Keratinocyte (primary cell): ENCODE measurements at regions not wholly inside any gene's neighbourhood (a gene's known extent, or its start where the extent isn't known, plus 50 kb on each side); places are given as distances from the start of the nearest gene placed in this dataset.
A peak's percentile ranks its signal among the peaks of the same experiment; 100 is the strongest.

Experiments used
- DNase-seq: peaks from one replicate; pipeline ENCODE4 v3.0.0-alpha.2; 2011; ENCODE audit warnings: low read depth, missing footprints, low spot score
- FAIRE-seq: peaks from 2 replicates; lab custom pipeline; 2011; peaks lifted over from hg19 to GRCh38; lab: Jason Lieb, UNC
- H2AFZ ChIP-seq: 2 replicates; pipeline ENCODE4 v1.6.0; 2012; ENCODE audit warnings: low read length, control low read depth, inconsistent platforms; ENCODE audit not compliant: control insufficient read depth
- H3K27ac ChIP-seq: 2 replicates; pipeline ENCODE4 v1.5.1; 2011; ENCODE audit warnings: low read length; ENCODE audit not compliant: control insufficient read depth, insufficient read depth
- H3K27me3 ChIP-seq: 3 replicates; pipeline ENCODE4 v1.6.0; 2011; ENCODE audit warnings: low read length; ENCODE audit not compliant: control insufficient read depth, insufficient read depth; ENCODE audit errors: extremely low read depth
- H3K36me3 ChIP-seq, 2 experiments: 2 replicates in 1 of 2; 3 replicates in 1 of 2; pipeline ENCODE4 v1.5.1; 2011; ENCODE audit warnings: low read length in 2 of 2, mild to moderate bottlenecking in 1 of 2; ENCODE audit not compliant: control insufficient read depth in 2 of 2, insufficient read depth in 2 of 2; ENCODE audit errors: extremely low read depth in 1 of 2
- H3K4me1 ChIP-seq: 3 replicates; pipeline ENCODE4 v1.5.1; 2011; ENCODE audit warnings: low read length; ENCODE audit not compliant: control insufficient read depth, insufficient read depth; ENCODE audit errors: extremely low read depth
- H3K4me2 ChIP-seq: 3 replicates; pipeline ENCODE4 v1.6.0; 2011; ENCODE audit warnings: low read depth, low read length; ENCODE audit not compliant: control insufficient read depth, insufficient read depth; ENCODE audit errors: extremely low read depth
- H3K4me3 ChIP-seq, 3 experiments: fragments of 200-600 bp in 1 of 3; sonication (generic) in 1 of 3; 2 replicates in 2 of 3; 3 replicates in 1 of 3; pipeline ENCODE4 v1.5.1; 2011 to 2016; ENCODE audit warnings: low read length in 3 of 3, mild to moderate bottlenecking in 3 of 3, control low read depth in 2 of 3, inconsistent platforms in 1 of 3, low read depth in 1 of 3, mixed read lengths in 1 of 3, mixed run types in 1 of 3, moderate library complexity in 1 of 3; ENCODE audit not compliant: control insufficient read depth in 2 of 3, insufficient read depth in 2 of 3; ENCODE audit errors: extremely low read depth in 1 of 3
- H3K79me2 ChIP-seq: 2 replicates; pipeline ENCODE4 v1.6.0; 2012; ENCODE audit warnings: low read length; ENCODE audit not compliant: control insufficient read depth, insufficient read depth
- H3K9ac ChIP-seq: 3 replicates; pipeline ENCODE4 v1.6.0; 2011; ENCODE audit warnings: low read length; ENCODE audit not compliant: control insufficient read depth, insufficient read depth; ENCODE audit errors: extremely low read depth
- H3K9me1 ChIP-seq: 3 replicates; pipeline ENCODE4 v1.6.0; 2011; ENCODE audit warnings: low read length; ENCODE audit not compliant: control insufficient read depth, insufficient read depth; ENCODE audit errors: extremely low read depth
- H3K9me3 ChIP-seq: 2 replicates; pipeline ENCODE4 v1.5.1; 2012; ENCODE audit warnings: low read depth, low read length; ENCODE audit not compliant: control insufficient read depth
- H4K20me1 ChIP-seq: 3 replicates; pipeline ENCODE4 v1.6.0; 2011; ENCODE audit warnings: low read length; ENCODE audit not compliant: control insufficient read depth, insufficient read depth; ENCODE audit errors: extremely low read depth
- EZH2 ChIP-seq: IDR thresholded peaks from one replicate; pipeline ENCODE4 v1.6.1; 2012; ENCODE audit warnings: inconsistent platforms, mild to moderate bottlenecking, low read length, moderate library complexity
- dilution Hi-C: fragments of 300-500 bp; cut with MboI; formaldehyde crosslinking; loops from one replicate; pipeline ENCODE4 v1.7.0; 2020; ENCODE audit warnings: low sequenced_read_pairs; ENCODE audit not compliant: extremely low pct_ligation_motif_present
- TF ChIP-seq, protein P1 (sequence below), 3 experiments: IDR thresholded peaks in 1 of 3; conservative IDR thresholded peaks in 1 of 3; optimal IDR thresholded peaks in 1 of 3; 2 replicates in 2 of 3; 3 replicates in 1 of 3; pipeline versions ENCODE3 to v1.5.1; 2011; ENCODE audit warnings: low read length in 3 of 3, mild to moderate bottlenecking in 3 of 3, moderate library complexity in 2 of 3, control low read depth in 1 of 3, inconsistent platforms in 1 of 3; ENCODE audit not compliant: insufficient read depth in 2 of 3; ENCODE audit errors: extremely low read depth in 1 of 3

DNA sequence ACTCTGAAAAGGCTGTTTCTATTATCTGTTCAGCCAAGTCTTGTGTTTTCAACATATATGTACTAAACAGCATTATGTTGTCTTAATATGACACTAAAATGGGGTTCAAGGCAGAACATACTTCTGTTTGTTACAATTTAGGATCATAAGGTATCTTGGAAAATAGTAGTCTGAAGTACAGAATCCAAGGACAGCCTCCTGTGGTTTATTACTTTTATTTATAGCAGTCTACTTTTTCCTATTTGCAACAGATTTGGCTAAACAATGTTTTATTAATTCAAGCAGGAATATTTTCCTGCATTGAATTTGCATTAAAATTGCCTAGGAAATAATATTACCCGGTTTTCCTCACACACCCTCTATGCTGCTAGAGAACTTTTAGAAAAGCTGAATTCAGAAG is 67.7 kb downstream of the PLEKHG1 start:
- Histone ChIP-seq H4K20me1 (no peaks in the 10 kb centered on the region), H3K9me1 (peaks cover 3% of the 10 kb centered on the region), H3K79me2 (no peaks in the 10 kb centered on the region), H3K9me3 (no peaks in the 10 kb centered on the region), H2AFZ (no peak overlapping the region), H3K4me1 (peaks cover 15% of the 10 kb centered on the region), H3K4me3 (no peak overlapping the region), H3K27ac (no peak overlapping the region), H3K4me2 (no peak overlapping the region), H3K36me3 (peaks cover 0 to 2% of the 10 kb centered on the region in 2 experiments), H3K27me3 (no peaks in the 10 kb centered on the region), H3K9ac (no peak overlapping the region)
- FAIRE-seq (no peak), DNase-seq (no peak)
- dilution Hi-C loops: no loop called here
- no peak for TF ChIP-seq EZH2
- TF ChIP-seq, protein P1, sequence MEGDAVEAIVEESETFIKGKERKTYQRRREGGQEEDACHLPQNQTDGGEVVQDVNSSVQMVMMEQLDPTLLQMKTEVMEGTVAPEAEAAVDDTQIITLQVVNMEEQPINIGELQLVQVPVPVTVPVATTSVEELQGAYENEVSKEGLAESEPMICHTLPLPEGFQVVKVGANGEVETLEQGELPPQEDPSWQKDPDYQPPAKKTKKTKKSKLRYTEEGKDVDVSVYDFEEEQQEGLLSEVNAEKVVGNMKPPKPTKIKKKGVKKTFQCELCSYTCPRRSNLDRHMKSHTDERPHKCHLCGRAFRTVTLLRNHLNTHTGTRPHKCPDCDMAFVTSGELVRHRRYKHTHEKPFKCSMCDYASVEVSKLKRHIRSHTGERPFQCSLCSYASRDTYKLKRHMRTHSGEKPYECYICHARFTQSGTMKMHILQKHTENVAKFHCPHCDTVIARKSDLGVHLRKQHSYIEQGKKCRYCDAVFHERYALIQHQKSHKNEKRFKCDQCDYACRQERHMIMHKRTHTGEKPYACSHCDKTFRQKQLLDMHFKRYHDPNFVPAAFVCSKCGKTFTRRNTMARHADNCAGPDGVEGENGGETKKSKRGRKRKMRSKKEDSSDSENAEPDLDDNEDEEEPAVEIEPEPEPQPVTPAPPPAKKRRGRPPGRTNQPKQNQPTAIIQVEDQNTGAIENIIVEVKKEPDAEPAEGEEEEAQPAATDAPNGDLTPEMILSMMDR (optimal IDR thresholded peaks at IDR 0.05 in 1 of 3, IDR thresholded peaks at IDR 0.05 in 1 of 3, conservative IDR thresholded peaks at IDR 0.05 in 1 of 3; ENCODE audit: extremely low read depth in 1 of 3, insufficient read depth in 2 of 3, low read length in 3 of 3): no peak

DNA sequence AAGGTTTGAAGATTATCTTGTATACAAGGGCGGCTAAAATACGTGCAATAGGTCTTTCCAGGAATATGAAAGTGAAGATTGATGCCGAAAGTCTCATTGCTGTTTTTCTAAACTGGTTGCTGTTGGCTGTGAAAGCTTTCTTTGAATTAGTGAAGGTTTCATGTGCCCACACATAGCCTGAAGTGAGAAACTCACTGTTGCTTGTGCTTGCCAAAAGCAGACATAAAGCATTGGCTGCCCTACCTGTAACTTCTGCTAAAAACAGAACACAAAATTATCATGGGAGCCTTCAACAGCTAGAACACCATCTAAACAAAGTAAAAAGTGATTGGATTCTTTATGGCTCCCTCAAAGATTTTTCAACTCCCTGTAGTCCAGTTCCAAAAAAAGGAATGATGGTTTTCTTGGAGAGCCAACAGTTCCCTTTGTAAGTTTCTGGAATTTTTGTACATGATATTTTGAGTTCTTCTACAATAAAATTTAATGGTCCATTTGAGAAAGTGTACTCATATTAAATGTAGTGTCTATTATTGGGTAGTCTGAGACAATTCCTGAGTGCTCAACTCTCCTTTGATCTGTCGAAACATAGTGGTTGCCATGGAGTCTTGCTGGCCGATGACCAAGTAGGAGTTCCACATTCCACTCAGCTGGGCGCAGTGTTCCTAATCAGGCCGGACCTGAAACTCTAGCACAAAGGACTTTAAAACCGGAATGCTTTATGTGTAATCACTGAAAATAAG is 68.5 kb downstream of the PLEKHG1 start:
- Histone ChIP-seq H2AFZ (no peak overlapping the region), H3K4me2 (no peak overlapping the region), H4K20me1 (no peaks in the 10 kb centered on the region), H3K36me3 (peaks cover 0 to 2% of the 10 kb centered on the region in 2 experiments), H3K4me1 (peaks cover 15% of the 10 kb centered on the region), H3K27me3 (no peaks in the 10 kb centered on the region), H3K9ac (no peak overlapping the region), H3K9me1 (peaks cover 3% of the 10 kb centered on the region), H3K4me3 (no peak overlapping the region), H3K27ac (no peak overlapping the region), H3K79me2 (no peaks in the 10 kb centered on the region), H3K9me3 (no peaks in the 10 kb centered on the region)
- TF ChIP-seq, protein P1 (optimal IDR thresholded peaks at IDR 0.05 in 1 of 3, IDR thresholded peaks at IDR 0.05 in 1 of 3, conservative IDR thresholded peaks at IDR 0.05 in 1 of 3; ENCODE audit: extremely low read depth in 1 of 3, insufficient read depth in 2 of 3, low read length in 3 of 3): peak; percentile 22 to 39 (median 32)
- TF ChIP-seq EZH2: no peak
- DNase-seq: peak; percentile 53
- FAIRE-seq: peak; percentile 67
- dilution Hi-C loops: no loop called here
